K562 (cell line): ENCODE measurements at regions not wholly inside any gene's neighbourhood (a gene's known extent, or its start where the extent isn't known, plus 50 kb on each side); places are given as distances from the start of the nearest gene placed in this dataset.
A peak's percentile ranks its signal among the peaks of the same experiment; 100 is the strongest.

Experiments
- BCL6 ChIP-seq: fragments of 250-450 bp; sonication (Bioruptor Pico); IDR thresholded peaks from 2 replicates; pipeline ENCODE4 v1.4.0; 2020
- BCOR ChIP-seq: fragments of 450-650 bp; IDR thresholded peaks from 2 replicates; pipeline ENCODE4 v1.6.1; 2016
- CEBPB ChIP-seq: fragments of 450-650 bp; IDR thresholded peaks from 2 replicates; pipeline ENCODE4 v1.6.1; 2016; ENCODE audit warnings: missing genetic modification characterization, missing compliant biosample characterization
- CREB1 ChIP-seq, 2 experiments: sonication (generic) in 1 of 2; formaldehyde crosslinking in 1 of 2; IDR thresholded peaks; 2 replicates each; pipeline versions ENCODE4 v1.6.1 to v1.8.0; 2012 to 2022; ENCODE audit warnings: inconsistent platforms in 1 of 2, mild to moderate bottlenecking in 1 of 2, missing genetic modification reagents in 1 of 2, moderate library complexity in 1 of 2
- ELF1 ChIP-seq: fragments of 200-800 bp; sonication (Bioruptor generic); IDR thresholded peaks from 2 replicates; pipeline ENCODE4 v1.6.1; 2016; ENCODE audit warnings: missing genetic modification characterization, missing compliant biosample characterization
- ERF ChIP-seq: fragments of 450-650 bp; formaldehyde crosslinking; IDR thresholded peaks from 2 replicates; pipeline ENCODE4 v1.4.0; 2020; ENCODE audit warnings: mild to moderate bottlenecking, mixed read lengths
- ETV1 ChIP-seq: fragments of 450-650 bp; conservative IDR thresholded peaks from 2 replicates; pipeline ENCODE4 v1.6.1; 2016; ENCODE audit warnings: missing genetic modification characterization, control low read depth, low read depth, missing compliant biosample characterization
- FOXP4 ChIP-seq: sonication (generic); formaldehyde crosslinking; IDR thresholded peaks from 2 replicates; pipeline ENCODE4 v1.8.0; 2022; ENCODE audit warnings: mild to moderate bottlenecking, missing genetic modification reagents, borderline replicate concordance
- HES1 ChIP-seq: fragments of 450-650 bp; IDR thresholded peaks from 2 replicates; pipeline ENCODE4 v1.6.1; 2016; ENCODE audit warnings: low read depth, mild to moderate bottlenecking, moderate library complexity
- HNRNPH1 ChIP-seq: fragments of 200-400 bp; formaldehyde crosslinking; optimal IDR thresholded peaks from 2 replicates; pipeline ENCODE3; 2017; ENCODE audit warnings: low read depth, mild to moderate bottlenecking, low read length, moderate library complexity
- MAX ChIP-seq: sonication (generic); formaldehyde crosslinking; IDR thresholded peaks from 2 replicates; pipeline ENCODE4 v1.9.0; 2022; ENCODE audit warnings: mild to moderate bottlenecking, missing genetic modification reagents
- MCM5 ChIP-seq: fragments of 450-650 bp; IDR thresholded peaks from 2 replicates; pipeline ENCODE4 v1.6.1; 2016; ENCODE audit warnings: low read depth
- MED1 ChIP-seq: sonication (generic); formaldehyde crosslinking; IDR thresholded peaks from 2 replicates; pipeline ENCODE4 v1.8.1; 2023; ENCODE audit warnings: missing genetic modification reagents, borderline replicate concordance
- MEF2A ChIP-seq: IDR thresholded peaks from 2 replicates; pipeline ENCODE4 v1.6.1; 2011; ENCODE audit warnings: low read depth, mild to moderate bottlenecking, low read length, moderate library complexity; ENCODE audit not compliant: control insufficient read depth
- NFE2L1 ChIP-seq: fragments of 450-650 bp; IDR thresholded peaks from 2 replicates; pipeline ENCODE4 v1.6.1; 2016; ENCODE audit warnings: missing genetic modification characterization, low read depth, mild to moderate bottlenecking, missing compliant biosample characterization, moderate library complexity, borderline replicate concordance
- PCBP2 ChIP-seq: fragments of 200-400 bp; formaldehyde crosslinking; IDR thresholded peaks from 2 replicates; pipeline ENCODE4 v1.6.1; 2018; ENCODE audit warnings: low read length, low read depth, mild to moderate bottlenecking, moderate library complexity; ENCODE audit not compliant: poor library complexity, severe bottlenecking
- PKNOX1 ChIP-seq: fragments of 450-650 bp; IDR thresholded peaks from 2 replicates; pipeline ENCODE4 v1.6.1; 2016
- POLR2H ChIP-seq: IDR thresholded peaks from 2 replicates; pipeline ENCODE4 v1.6.1; 2016; ENCODE audit warnings: missing genetic modification characterization, low read depth, mild to moderate bottlenecking, control low read depth, missing compliant biosample characterization, moderate library complexity
- SMAD1 ChIP-seq: fragments of 150-350 bp; IDR thresholded peaks from 2 replicates; pipeline ENCODE4 v1.6.1; 2014; ENCODE audit warnings: low read length, low read depth; ENCODE audit not compliant: partially characterized antibody
- SMAD2 ChIP-seq: fragments of 150-350 bp; IDR thresholded peaks from 2 replicates; pipeline ENCODE4 v1.6.1; 2014; ENCODE audit warnings: low read depth, mild to moderate bottlenecking, low read length
- ZNF12 ChIP-seq: sonication (generic); formaldehyde crosslinking; IDR thresholded peaks from 2 replicates; pipeline ENCODE4 v1.4.0; 2020; ENCODE audit warnings: mild to moderate bottlenecking, missing genetic modification reagents
- ZNF280B ChIP-seq: fragments of 250-450 bp; sonication (Bioruptor Pico); IDR thresholded peaks from 2 replicates; pipeline ENCODE4 v1.5.1; 2021; ENCODE audit warnings: mild to moderate bottlenecking
- ZNF561 ChIP-seq: fragments of 450-650 bp; formaldehyde crosslinking; conservative IDR thresholded peaks from 2 replicates; pipeline ENCODE4 v1.4.0; 2020; ENCODE audit warnings: mild to moderate bottlenecking, moderate library complexity
- ZSCAN32 ChIP-seq: fragments of 450-650 bp; formaldehyde crosslinking; IDR thresholded peaks from 2 replicates; pipeline ENCODE4 v1.4.0; 2020; ENCODE audit warnings: mild to moderate bottlenecking, moderate library complexity

- no peak for TF ChIP-seq FOXP4 (CRISPR knock-in tag)
- TF ChIP-seq HES1, result 0 out of 2 replicates have a peak, but pooled peaks have one; percentile 6
- TF ChIP-seq MAX (CRISPR knock-in tag), result no peak
- no peak for TF ChIP-seq NFE2L1
- TF ChIP-seq PKNOX1, result peak; percentile 29; the same call in 1 of the 2 replicates
- no peak for TF ChIP-seq ZNF280B
- TF ChIP-seq MED1, result no peak
- no peak for TF ChIP-seq HNRNPH1
- no peak for TF ChIP-seq ZNF561 (CRISPR knock-in tag)
- no peak for TF ChIP-seq CEBPB (tag)
- no peak for TF ChIP-seq SMAD2
- TF ChIP-seq ZSCAN32 (CRISPR knock-in tag), result no peak
- TF ChIP-seq MCM5, result no peak
- no peak for TF ChIP-seq BCOR
- no peak for TF ChIP-seq ZNF12 (CRISPR knock-in tag)
- no peak for TF ChIP-seq BCL6 (CRISPR knock-in tag)
- TF ChIP-seq MEF2A, result no peak
- no peak for TF ChIP-seq PCBP2
- TF ChIP-seq ELF1 (tag), result no peak
- no peak for TF ChIP-seq SMAD1
- no peak for TF ChIP-seq ERF (CRISPR knock-in tag)
- no peak; the same call in 1 of the 2 replicates for TF ChIP-seq ETV1 (tag)
- TF ChIP-seq CREB1 (IDR thresholded peaks at IDR 0.05), result no peak
- TF ChIP-seq CREB1 (CRISPR knock-in tag; IDR thresholded peaks at IDR 0.05), result no peak
- TF ChIP-seq POLR2H (tag), result peak; percentile 81
These were observed 126.6 kb downstream of the CCDC71L start (continued) for GRCh38 chr7:106534271-106534846.
